Fibroblast of lung (primary cell): ENCODE measurements at regions not wholly inside any gene's neighbourhood (a gene's known extent, or its start where the extent isn't known, plus 50 kb on each side); places are given as distances from the start of the nearest gene placed in this dataset.

Source experiments
- DNase-seq, 2 donors: peaks; one replicate each; pipeline versions ENCODE4 v3.0.0 to v3.0.0-alpha.2; 2010; ENCODE audit warnings: low read depth in 2 of 2
- H2AFZ ChIP-seq: 2 replicates; pipeline ENCODE4 v1.5.1; 2012; ENCODE audit warnings: low read length, control low read depth, inconsistent platforms
- H3K27ac ChIP-seq: 2 replicates; pipeline ENCODE4 v1.5.1; 2011; ENCODE audit warnings: low read length, control low read depth; ENCODE audit not compliant: insufficient read depth
- H3K27me3 ChIP-seq: 2 replicates; pipeline ENCODE4 v1.5.1; 2011; ENCODE audit warnings: mild to moderate bottlenecking, low read length; ENCODE audit not compliant: control insufficient read depth, insufficient read depth
- H3K36me3 ChIP-seq: 2 replicates; pipeline ENCODE4 v1.5.1; 2011; ENCODE audit warnings: low read length; ENCODE audit not compliant: control insufficient read depth, insufficient read depth
- H3K4me1 ChIP-seq: 2 replicates; pipeline ENCODE4 v1.5.1; 2011; ENCODE audit warnings: low read length; ENCODE audit not compliant: control insufficient read depth, insufficient read depth; ENCODE audit errors: extremely low read depth
- H3K4me2 ChIP-seq: 2 replicates; pipeline ENCODE4 v1.5.1; 2011; ENCODE audit warnings: low read length, control low read depth; ENCODE audit not compliant: insufficient read depth; ENCODE audit errors: extremely low read depth
- H3K4me3 ChIP-seq, 4 experiments: fragments of 200-600 bp in 1 of 4; sonication (generic) in 1 of 4; replicated peaks in 1 of 4; 2 replicates each; pipeline ENCODE4 v1.5.1; 2011 to 2016; ENCODE audit warnings: low read length in 4 of 4, low read depth in 3 of 4, mild to moderate bottlenecking in 3 of 4, control low read depth in 2 of 4, inconsistent platforms in 1 of 4, mixed read lengths in 1 of 4; ENCODE audit not compliant: insufficient read depth in 1 of 4; ENCODE audit errors: control extremely low read depth in 1 of 4
- H3K79me2 ChIP-seq: 2 replicates; pipeline ENCODE4 v1.5.1; 2012; ENCODE audit warnings: mild to moderate bottlenecking, low read length, inconsistent platforms; ENCODE audit not compliant: control insufficient read depth, insufficient read depth
- H3K9ac ChIP-seq: 2 replicates; pipeline ENCODE4 v1.5.1; 2011; ENCODE audit warnings: mild to moderate bottlenecking, low read length, control low read depth; ENCODE audit not compliant: insufficient read depth
- H3K9me3 ChIP-seq: 2 replicates; pipeline ENCODE4 v1.5.1; 2012; ENCODE audit warnings: low read depth, low read length; ENCODE audit not compliant: control insufficient read depth, insufficient read depth
- H4K20me1 ChIP-seq: 2 replicates; pipeline ENCODE4 v1.5.1; 2011; ENCODE audit warnings: low read length; ENCODE audit not compliant: control insufficient read depth, insufficient read depth; ENCODE audit errors: extremely low read depth
- EZH2 ChIP-seq: IDR thresholded peaks from 2 replicates; pipeline ENCODE4 v1.5.1; 2012; ENCODE audit warnings: low read length, control low read depth, mild to moderate bottlenecking; ENCODE audit errors: missing control alignments
- TF ChIP-seq, protein P1 (sequence below), 2 donors: IDR thresholded peaks in 1 of 2; conservative IDR thresholded peaks in 1 of 2; 1 replicate in 1 of 2; 2 replicates in 1 of 2; pipeline ENCODE4 v1.5.1; 2011 to 2012; ENCODE audit warnings: low read length in 2 of 2, control low read depth in 1 of 2, inconsistent platforms in 1 of 2, low read depth in 1 of 2, mild to moderate bottlenecking in 1 of 2

DNA sequence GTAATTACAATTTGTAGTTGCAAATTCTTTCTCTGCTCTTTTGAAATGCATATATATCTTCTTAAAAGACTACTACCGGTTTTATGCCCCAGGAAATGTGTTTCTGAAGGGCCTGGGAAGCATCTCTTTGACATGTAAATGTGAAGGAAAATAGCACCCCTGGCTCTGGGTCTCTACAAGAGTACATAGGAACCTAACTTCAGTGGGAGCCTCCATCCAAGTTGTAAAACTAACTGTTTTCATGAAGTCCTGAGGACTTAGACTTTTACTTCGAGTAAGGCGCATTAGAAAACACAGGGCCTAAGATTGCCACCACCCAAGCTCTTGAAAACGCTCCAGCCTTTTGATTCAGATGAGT, 99.4 kb downstream of the CBLN2 start:
- H3K27me3 ChIP-seq: no peaks in the 10 kb centered on the region
- H3K4me2 ChIP-seq: no peak overlapping the region
- H3K4me1 ChIP-seq: no peaks in the 10 kb centered on the region
- no peaks in the 10 kb centered on the region for H3K79me2 ChIP-seq
- DNase-seq: no peak
- H3K9ac ChIP-seq: no peak overlapping the region
- H4K20me1 ChIP-seq: no peaks in the 10 kb centered on the region
- H3K27ac ChIP-seq: no peak overlapping the region
- no peaks in the 10 kb centered on the region for H3K36me3 ChIP-seq
- H3K4me3 ChIP-seq: no peak overlapping the region
- no peak for TF ChIP-seq EZH2
- TF ChIP-seq, protein P1, sequence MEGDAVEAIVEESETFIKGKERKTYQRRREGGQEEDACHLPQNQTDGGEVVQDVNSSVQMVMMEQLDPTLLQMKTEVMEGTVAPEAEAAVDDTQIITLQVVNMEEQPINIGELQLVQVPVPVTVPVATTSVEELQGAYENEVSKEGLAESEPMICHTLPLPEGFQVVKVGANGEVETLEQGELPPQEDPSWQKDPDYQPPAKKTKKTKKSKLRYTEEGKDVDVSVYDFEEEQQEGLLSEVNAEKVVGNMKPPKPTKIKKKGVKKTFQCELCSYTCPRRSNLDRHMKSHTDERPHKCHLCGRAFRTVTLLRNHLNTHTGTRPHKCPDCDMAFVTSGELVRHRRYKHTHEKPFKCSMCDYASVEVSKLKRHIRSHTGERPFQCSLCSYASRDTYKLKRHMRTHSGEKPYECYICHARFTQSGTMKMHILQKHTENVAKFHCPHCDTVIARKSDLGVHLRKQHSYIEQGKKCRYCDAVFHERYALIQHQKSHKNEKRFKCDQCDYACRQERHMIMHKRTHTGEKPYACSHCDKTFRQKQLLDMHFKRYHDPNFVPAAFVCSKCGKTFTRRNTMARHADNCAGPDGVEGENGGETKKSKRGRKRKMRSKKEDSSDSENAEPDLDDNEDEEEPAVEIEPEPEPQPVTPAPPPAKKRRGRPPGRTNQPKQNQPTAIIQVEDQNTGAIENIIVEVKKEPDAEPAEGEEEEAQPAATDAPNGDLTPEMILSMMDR (conservative IDR thresholded peaks at IDR 0.05 in 1 of 2, IDR thresholded peaks at IDR 0.05 in 1 of 2; ENCODE audit: low read depth in 1 of 2, low read length in 2 of 2): no peak
- H2AFZ ChIP-seq: no peak overlapping the region
- no peaks in the 10 kb centered on the region for H3K9me3 ChIP-seq

DNA sequence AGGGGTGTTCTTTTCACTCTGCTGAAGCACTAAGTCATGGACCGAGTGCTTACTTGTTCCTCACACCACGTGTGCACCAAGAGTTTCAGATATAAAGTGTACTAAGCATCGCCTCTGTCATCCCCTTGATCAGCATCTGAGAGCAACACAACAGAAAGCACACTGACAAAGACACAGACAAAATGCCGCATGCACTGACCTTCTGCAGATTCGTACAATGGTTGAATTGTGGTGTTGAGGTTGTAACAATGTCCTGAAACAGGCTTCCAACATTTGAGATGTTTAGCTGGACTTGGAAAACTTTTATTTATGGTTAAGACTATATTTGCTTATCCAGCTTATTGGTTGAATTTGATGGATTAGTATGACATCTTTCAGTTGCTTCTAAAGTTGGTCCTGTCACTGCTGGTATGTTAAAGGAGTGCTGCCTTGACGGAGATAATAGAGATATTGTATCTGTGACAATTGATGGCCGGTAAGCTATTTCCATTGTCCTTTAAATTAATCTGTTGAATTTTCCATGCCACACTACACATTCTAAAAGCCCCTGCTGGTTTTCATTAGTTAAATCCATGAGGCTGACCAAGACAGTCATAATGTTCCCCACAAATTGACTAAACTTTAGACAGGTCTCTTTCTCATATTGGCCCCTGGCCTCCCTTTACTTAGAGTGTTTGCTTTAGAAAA, 99.9 kb downstream of the CBLN2 start:
- H4K20me1 ChIP-seq: no peaks in the 10 kb centered on the region
- no peak overlapping the region for H3K4me3 ChIP-seq
- no peak overlapping the region for H3K4me2 ChIP-seq
- no peak for DNase-seq
- no peaks in the 10 kb centered on the region for H3K27me3 ChIP-seq
- H3K4me1 ChIP-seq: no peaks in the 10 kb centered on the region
- no peaks in the 10 kb centered on the region for H3K79me2 ChIP-seq
- H2AFZ ChIP-seq: no peak overlapping the region
- H3K36me3 ChIP-seq: no peaks in the 10 kb centered on the region
- H3K9me3 ChIP-seq: no peaks in the 10 kb centered on the region
- no peak for TF ChIP-seq EZH2
- TF ChIP-seq, protein P1 (conservative IDR thresholded peaks at IDR 0.05 in 1 of 2, IDR thresholded peaks at IDR 0.05 in 1 of 2; ENCODE audit: low read depth in 1 of 2, low read length in 2 of 2): no peak
- H3K27ac ChIP-seq: no peak overlapping the region
- H3K9ac ChIP-seq: no peak overlapping the region

DNA sequence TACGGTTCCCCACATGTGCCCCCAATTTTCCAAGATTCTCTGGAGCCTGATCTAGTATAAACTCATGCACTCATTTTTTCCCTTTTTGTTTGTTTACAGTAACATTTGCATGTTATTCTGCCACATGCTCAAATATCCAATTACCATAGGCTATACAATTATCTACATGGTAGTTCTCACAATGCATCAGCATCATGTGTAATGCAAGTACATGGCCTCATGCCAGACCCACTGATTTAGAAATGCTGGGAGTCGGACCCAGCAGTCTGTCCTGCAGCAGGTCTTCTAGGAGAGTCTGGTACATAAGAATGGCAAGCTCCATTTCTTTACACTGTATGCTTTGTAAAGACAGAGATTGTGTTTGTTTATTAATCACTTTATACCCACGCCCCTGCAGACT, 107.7 kb downstream of the CBLN2 start:
- H3K9me3 ChIP-seq: no peaks in the 10 kb centered on the region
- no peaks in the 10 kb centered on the region for H3K27me3 ChIP-seq
- no peak overlapping the region for H3K4me3 ChIP-seq
- H3K27ac ChIP-seq: no peak overlapping the region
- TF ChIP-seq, protein P1 (conservative IDR thresholded peaks at IDR 0.05 in 1 of 2, IDR thresholded peaks at IDR 0.05 in 1 of 2; ENCODE audit: low read depth in 1 of 2, low read length in 2 of 2): no peak
- TF ChIP-seq EZH2: no peak
- H3K4me2 ChIP-seq: no peak overlapping the region
- H3K9ac ChIP-seq: no peak overlapping the region
- no peaks in the 10 kb centered on the region for H3K4me1 ChIP-seq
- H3K36me3 ChIP-seq: no peaks in the 10 kb centered on the region
- H4K20me1 ChIP-seq: no peaks in the 10 kb centered on the region
- H2AFZ ChIP-seq: no peak overlapping the region
- H3K79me2 ChIP-seq: no peaks in the 10 kb centered on the region
- DNase-seq: no peak
